DMS 273 treated with DMSO at 0.1 percent for 48 hours (cell line): ENCODE measurements at regions not wholly inside any gene's neighbourhood (a gene's known extent, or its start where the extent isn't known, plus 50 kb on each side); places are given as distances from the start of the nearest gene placed in this dataset.
"Not testable (repeated sequence)": the region's sequence is repeated elsewhere in the genome, so short reads cannot be mapped to it uniquely, and the experiment has no call there.

Experiments used
- DNase-seq: peaks from one replicate; lab custom pipeline; 2025; lab: John Stamatoyannopoulos, UW

- DNase-seq = no peak
Observed at GRCh38 chr5:92992073-92992472, 588.9 kb downstream of the NR2F1-AS1 start.

GRCh38 chr5:92991581-92992067, 589.4 kb downstream of the NR2F1-AS1 start:
- no peak for DNase-seq

GRCh38 chr5:92990771-92991170, 590.2 kb downstream of the NR2F1-AS1 start:
- no peak for DNase-seq

DNA sequence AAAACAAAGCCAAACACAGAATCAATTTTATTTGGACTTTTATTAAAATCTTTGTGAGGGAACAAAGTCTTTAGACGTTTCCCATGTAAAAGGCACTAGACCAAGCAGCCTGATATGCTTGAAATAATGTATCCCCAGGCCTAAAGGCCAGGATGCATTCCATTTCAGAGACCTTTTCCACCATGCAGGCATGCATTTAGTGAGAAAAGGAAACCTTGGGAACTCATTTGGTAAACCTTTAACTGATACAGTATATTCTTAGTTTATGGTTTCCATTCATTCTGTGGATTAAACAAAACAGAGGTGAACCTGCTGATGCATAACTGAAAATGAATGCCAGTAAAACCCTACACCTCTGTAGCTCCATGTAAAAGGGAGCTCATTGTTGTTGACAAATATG, 600.0 kb downstream of the NR2F1-AS1 start:
- DNase-seq = no peak

- DNase-seq = no peak
Observed at GRCh38 chr5:92980491-92980890, 600.5 kb downstream of the NR2F1-AS1 start.

DNA sequence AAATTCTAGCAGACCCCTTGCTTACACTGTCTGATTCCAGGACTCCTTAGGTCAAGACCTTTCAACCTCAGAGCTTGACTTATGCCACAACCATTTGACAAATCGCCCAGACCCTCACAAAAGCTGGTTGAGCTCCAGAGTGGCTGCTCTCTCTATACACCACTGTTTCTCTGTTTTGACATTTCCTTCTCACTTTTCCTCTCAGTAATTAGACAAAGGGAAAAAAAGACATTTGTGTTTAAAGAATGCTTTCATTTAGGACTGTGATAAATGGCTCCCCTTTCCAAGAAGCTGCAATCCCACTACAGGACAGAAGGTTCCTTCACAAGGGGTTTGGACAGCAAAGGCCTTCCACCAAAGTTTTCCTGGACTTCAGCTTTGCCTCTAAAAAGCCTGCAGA, 601.3 kb downstream of the NR2F1-AS1 start:
- no peak for DNase-seq

DNA sequence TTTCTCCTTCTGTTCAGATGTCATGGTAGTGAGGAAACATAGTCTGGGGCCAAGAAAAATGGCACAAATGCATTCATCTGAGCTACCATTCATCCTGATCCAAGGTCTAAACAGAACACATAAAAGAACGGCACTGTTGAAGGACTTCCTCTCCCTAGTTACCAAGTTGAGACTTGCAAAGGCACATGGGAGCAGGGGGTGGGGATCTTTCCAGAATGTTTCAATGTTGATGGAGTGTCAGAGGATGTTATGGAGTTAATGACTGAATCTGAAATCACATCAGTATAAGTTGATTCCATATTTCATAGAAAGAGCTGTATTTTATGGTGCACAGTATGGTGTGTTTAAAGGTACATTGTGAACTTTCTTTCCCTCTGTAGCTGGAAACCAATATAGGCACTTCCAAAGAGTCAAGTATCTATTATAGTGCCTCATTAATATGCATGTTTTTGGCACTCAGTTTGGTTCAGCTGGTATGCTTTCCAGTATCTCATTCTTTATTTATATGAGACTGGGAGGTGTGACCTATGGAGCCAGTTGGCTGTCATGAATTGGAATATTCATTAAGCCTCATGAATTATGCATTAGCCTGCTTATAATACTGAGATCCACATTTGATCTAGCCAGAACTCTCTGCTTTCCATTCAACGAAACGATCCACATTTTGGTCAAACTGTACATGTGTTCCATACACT, 603.0 kb downstream of the NR2F1-AS1 start:
- DNase-seq = no peak

GRCh38 chr5:92976156-92976555, 604.9 kb downstream of the NR2F1-AS1 start:
- no peak for DNase-seq

DNA sequence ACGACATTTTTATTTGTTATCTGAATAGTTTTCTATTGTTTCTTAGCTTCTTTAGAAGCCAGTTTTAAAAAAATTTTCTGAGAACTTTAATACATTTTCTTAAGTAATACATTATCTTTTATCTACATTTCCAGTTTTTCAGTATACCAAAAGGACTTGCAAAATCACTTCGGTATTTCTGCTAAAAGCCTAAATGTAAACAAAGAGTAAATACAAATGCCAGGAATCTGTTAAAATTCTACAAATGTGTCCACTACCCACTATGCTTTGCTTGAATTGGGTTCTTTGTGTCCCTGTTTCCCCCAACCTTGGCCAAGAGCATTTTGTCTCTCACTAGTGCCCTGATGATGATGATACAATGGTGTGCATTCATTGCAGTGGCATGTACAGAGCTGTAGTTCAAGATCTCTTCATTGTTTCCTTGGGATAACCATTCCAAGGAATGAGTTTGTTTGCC, 611.2 kb downstream of the NR2F1-AS1 start:
- no peak for DNase-seq

DNA sequence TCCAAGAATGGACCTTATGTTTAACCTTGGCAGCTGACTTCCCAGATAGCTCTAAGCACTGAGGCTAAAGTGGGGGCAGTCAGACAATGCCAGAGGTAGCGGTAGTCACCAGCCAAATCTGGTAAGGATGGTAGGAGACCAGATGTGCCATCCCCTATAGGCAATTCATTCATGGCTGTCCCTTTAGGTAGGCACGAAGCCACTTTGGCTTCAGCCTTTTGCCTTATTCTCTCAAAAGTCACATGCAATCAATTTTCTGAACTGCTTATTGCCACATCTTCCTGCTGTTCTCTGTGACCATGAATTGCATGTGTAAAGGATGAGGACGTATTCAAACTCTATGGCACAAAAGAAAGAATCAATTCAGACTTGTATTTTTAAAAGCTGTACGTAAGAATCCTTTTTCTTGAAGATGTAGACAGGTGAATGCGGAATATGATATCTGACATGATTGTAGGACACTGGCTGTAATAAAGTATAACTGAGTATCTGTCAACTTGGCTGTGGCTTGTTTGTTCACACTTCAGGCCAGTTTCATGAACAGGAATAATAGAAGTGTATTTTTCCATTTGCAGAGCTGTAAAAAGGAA, 611.7 kb downstream of the NR2F1-AS1 start:
- no peak for DNase-seq

GRCh38 chr5:92963800-92964199, 617.2 kb downstream of the NR2F1-AS1 start:
- no peak for DNase-seq

DNA sequence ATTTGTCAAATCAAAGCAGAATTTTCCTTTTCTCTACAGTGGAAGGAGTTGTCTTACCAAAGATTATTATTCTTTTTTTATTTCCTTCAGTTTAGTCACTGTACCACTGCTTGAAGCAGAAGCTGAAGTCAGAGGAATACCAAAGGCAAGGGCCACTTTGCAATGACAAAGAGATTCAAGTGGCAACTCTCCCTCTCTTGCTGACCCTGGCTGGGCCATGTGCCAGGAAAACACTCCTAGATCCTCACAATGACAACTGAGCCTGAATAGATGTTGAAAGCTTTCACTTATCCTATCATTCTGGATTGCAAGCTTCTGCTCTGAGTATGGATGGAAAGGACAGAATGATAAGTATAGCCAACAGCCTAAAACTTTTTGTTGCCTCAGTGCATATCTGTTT, 618.3 kb downstream of the NR2F1-AS1 start:
- DNase-seq = no peak

DNA sequence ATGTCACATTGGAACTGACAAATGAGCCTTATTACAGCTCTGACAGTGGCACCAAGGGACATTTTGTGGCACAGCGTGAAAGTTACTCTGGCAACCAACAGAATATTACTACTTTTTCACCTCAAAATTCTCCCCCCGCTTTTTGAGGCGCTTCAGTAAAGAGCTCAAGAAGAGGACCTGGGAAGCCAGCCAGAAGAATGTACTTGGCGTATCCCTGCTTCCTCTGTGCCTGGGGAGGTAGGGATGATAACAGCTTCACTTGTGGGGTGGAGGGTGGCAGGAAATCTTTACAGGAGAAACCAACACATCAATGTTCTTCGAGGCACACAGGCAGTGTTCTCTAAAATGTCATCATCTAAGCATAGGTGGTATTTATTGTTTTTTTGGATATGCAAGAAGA, 624.1 kb downstream of the NR2F1-AS1 start:
- no peak for DNase-seq

- DNase-seq = no peak
Observed at GRCh38 chr5:92952243-92952642, 628.8 kb downstream of the NR2F1-AS1 start.

DNA sequence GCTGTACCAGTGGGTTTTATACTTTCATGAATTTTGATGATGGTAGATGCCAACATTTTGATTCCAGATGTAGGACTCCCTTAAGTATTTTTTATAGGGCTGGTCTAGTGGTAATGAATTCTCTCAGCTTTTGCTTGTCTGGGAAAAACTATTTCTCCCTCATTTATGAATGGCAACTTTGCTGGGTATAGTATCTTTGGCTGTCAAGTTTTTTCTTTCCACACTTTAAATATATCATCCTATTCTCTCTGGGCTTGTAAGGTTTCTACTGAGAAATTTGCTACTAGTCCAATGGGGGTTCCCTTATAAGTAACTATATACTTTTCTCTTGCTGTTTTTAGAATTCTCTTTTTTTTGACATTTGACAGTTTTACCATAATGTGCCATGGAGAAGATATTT, 629.3 kb downstream of the NR2F1-AS1 start:
- DNase-seq = no peak

DNA sequence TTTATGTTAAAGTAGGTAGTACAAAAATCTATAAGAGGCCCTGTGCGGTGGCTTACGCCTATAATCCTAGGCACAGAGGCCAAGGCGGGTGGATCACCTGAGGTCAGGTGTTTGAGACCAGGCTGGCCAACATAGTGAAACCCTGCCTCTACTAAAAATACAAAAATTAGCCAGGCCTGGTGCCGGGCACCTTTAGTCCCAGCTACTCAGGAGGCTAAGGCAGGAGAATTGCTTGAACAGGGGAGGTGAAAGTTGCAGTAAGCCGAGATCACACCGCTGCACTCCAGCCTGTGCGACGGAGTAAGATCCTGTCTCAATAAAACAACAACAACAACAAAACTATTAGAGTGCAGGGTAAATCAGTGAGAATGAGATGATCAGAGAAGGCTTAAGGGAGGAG, 634.5 kb downstream of the NR2F1-AS1 start:
- no peak for DNase-seq

DNA sequence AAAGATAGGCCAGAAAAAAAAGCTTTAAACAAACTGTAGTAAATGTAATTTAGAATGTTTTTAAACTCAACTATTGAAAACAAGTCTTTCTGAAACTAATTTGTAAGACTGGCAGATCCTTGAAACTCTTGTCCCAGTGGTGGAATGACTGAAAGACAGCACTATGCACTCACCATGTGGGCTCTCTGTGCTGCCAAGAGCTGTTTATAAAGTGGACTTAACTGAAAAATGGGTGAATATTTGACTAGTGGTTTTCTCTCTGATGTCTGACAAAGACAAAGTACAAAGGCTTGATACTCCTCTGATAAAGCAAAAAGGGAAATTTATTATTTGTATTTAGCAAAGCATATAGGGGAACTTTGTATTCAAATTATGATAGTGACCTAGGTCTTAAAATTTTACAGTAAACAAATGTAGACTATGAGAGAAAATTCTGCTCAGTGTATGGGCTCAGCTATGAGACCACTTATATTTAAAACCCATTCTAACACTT, 635.4 kb downstream of the NR2F1-AS1 start:
- DNase-seq = no peak

DNA sequence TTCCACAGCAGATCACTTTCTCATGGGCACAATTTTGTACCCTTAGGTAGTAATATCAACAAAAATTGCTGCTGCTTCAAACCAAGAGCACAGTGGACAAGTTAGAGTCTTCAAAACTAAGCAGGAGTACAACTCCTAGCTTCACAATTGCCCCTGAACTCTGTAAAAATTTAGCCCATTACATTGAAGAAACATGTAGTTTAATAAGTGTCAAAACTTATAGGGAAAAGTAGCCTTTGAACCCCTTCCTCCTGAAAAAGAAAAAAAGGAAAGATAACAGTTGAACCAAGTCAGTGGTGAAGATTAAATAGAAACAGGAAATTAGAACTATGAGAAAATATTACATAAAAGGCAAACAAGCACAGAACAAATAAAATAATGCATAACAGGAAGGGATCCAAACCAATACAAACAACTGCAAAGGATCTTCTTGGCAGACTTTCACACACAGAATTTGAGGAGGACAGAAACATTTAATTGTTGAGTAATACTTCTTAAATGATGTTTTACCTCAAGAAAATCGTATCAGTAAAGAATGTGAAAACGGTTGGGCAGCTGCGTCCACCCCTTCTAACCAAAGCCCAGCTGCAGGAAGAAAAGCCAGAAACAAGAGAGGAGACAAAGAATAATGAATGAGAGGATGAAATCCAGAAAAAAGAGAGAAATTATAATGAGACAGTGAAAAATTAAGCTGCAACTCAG, 636.0 kb downstream of the NR2F1-AS1 start:
- no peak for DNase-seq

GRCh38 chr5:92944337-92944736, 636.7 kb downstream of the NR2F1-AS1 start:
- no peak for DNase-seq

- DNase-seq = no peak
Observed at GRCh38 chr5:92942762-92943161, 638.3 kb downstream of the NR2F1-AS1 start.

DNA sequence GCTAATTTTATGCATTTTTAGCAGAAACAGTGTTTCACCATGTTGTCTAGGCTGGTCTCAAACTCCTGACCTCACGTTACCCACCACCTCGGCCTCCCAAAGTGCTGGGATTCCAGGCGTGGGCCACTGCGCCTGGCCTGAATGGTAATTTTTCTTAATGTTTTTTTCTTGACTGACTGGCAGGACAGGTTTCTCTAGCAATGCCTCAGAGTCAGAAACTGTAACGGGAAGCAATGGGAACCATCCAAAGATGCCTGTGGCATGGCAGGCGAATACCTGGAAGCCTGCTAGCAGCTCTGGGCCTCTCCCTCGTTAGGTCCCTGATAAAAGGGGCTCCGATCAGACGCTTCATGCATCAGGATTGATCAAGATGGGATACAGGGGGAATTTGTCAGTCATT, 639.2 kb downstream of the NR2F1-AS1 start:
- no peak for DNase-seq

DNA sequence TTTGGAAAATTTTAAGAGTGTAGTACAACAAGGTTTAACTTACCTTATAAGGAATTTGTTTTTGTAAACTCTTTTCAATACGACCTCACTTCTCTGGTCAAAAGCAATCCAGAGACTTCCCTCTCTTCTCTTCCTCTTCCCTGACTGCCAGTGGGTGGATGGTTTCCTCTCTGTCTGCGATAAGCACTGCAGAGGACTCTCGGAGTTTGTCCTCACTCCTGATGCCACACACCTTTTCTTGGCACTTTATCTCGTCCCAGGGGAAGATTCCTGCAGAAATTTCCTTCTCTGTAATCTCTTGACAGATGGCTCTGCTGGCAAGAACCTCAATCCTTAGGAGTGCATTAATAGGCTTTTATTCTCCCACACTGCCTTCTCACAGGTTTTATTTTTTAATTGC, 641.6 kb downstream of the NR2F1-AS1 start:
- DNase-seq = peak; percentile 98

GRCh38 chr5:92937396-92937795, 643.6 kb downstream of the NR2F1-AS1 start:
- not testable (repeated sequence) for DNase-seq
